ENCODE measurements at regions not wholly inside any gene's neighbourhood (a gene's known extent, or its start where the extent isn't known, plus 50 kb on each side); places are given as distances from the start of the nearest gene placed in this dataset.
"Not testable (repeated sequence)": the region's sequence is repeated elsewhere in the genome, so short reads cannot be mapped to it uniquely, and the experiment has no call there.

DNA sequence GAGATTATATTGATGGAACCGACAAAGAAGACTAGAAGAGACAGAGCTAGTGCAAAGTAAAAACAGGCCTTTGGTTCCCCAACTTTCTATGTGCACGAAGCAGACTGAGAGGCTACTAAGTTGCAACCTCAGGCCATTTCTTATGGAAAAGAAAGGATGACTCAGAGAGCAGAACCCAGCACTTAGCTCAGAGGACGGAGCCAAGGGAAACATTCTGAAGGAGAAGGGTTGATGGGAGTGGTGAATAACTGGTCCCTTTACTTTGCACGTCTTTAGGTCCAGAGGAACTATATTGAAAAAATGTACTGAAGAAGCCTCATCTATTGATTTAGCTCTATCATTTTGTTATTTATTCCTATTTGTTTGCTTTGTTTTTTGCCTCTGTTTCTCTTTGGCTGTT, 182.1 kb downstream of the CPE start:
- no peaks in the 10 kb centered on the region for H3K36me3 ChIP-seq (ENCODE audit: control insufficient read depth in 2 of 3, insufficient read depth in 3 of 3, low read length in 3 of 3)
- no peak overlapping the region for H3K27ac ChIP-seq (ENCODE audit: low read depth in 2 of 2, low read length in 2 of 2)
- no peak overlapping the region for H3K4me3 ChIP-seq (ENCODE audit: low read length in 3 of 3)
- TF ChIP-seq, protein P1, sequence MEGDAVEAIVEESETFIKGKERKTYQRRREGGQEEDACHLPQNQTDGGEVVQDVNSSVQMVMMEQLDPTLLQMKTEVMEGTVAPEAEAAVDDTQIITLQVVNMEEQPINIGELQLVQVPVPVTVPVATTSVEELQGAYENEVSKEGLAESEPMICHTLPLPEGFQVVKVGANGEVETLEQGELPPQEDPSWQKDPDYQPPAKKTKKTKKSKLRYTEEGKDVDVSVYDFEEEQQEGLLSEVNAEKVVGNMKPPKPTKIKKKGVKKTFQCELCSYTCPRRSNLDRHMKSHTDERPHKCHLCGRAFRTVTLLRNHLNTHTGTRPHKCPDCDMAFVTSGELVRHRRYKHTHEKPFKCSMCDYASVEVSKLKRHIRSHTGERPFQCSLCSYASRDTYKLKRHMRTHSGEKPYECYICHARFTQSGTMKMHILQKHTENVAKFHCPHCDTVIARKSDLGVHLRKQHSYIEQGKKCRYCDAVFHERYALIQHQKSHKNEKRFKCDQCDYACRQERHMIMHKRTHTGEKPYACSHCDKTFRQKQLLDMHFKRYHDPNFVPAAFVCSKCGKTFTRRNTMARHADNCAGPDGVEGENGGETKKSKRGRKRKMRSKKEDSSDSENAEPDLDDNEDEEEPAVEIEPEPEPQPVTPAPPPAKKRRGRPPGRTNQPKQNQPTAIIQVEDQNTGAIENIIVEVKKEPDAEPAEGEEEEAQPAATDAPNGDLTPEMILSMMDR (IDR thresholded peaks at IDR 0.05; ENCODE audit: borderline replicate concordance, extremely low read depth, insufficient read depth), result no peak
- intact Hi-C loops (cut with DNase I), result no loop called here
- no peak for FAIRE-seq
- no peaks in the 10 kb centered on the region for H3K4me1 ChIP-seq (ENCODE audit: control insufficient read depth in 2 of 3, insufficient read depth in 2 of 3, low read depth in 1 of 3, low read length in 3 of 3)
- peaks cover 0 to 6% (median 4%) of the 10 kb centered on the region in 3 donors for H3K9me3 ChIP-seq (ENCODE audit: control insufficient read depth in 2 of 3, insufficient read depth in 1 of 3, low read length in 3 of 3)
- no peak for DNase-seq
- no peaks in the 10 kb centered on the region for H3K27me3 ChIP-seq (ENCODE audit: control insufficient read depth, insufficient read depth, low read length)
- no peak overlapping the region for H3K9ac ChIP-seq (ENCODE audit: low read length in 3 of 3)

DNA sequence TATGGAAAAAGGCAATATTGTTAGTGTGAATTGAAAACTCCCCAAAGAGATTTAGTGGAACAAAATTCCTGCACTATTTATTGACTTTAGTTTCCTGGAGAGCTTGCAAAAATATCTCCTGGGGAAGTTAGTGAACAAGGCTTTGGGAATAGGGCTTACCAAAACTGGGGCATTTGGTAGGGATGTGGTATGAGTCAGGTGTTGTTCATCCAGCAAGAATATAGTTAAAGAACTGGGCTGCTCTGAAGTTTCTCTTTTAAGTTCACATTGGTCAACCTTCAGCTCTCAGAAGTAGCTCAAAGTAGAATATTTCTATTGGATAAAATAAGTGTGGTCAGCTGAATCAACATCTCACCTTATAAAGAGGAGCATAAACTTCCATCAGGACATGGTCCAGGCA, 185.0 kb downstream of the CPE start:
- intact Hi-C loops (cut with DNase I), result no loop called here
- no peak for FAIRE-seq

DNA sequence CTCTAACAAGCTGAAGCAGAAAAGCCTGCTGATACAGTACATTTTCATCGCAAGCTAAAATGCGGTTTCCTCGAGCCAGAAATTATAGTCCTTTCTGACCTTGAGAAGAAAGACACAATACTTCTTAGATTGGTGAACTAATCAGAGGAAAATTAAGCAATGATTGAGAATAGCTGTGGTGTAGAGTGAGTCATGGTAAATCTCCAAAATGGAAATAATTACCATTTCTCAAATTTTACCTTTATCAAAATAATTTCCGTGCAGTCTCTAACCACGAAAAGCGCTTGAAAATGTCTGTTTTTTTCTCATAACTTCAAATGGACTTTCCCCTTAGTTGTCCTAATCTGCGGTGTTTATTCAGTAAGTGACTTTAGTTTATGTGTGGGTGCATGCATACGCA, 190.2 kb downstream of the CPE start:
- Histone ChIP-seq H3K4me1 (ENCODE audit: control insufficient read depth in 2 of 3, insufficient read depth in 2 of 3, low read depth in 1 of 3, low read length in 3 of 3) (no peaks in the 10 kb centered on the region), H3K9me3 (ENCODE audit: control insufficient read depth in 2 of 3, insufficient read depth in 1 of 3, low read length in 3 of 3) (no peaks in the 10 kb centered on the region), H3K4me3 (ENCODE audit: low read length in 3 of 3) (no peak overlapping the region), H3K9ac (ENCODE audit: low read length in 3 of 3) (no peak overlapping the region), H3K36me3 (ENCODE audit: control insufficient read depth in 2 of 3, insufficient read depth in 3 of 3, low read length in 3 of 3) (no peaks in the 10 kb centered on the region), H3K27me3 (ENCODE audit: control insufficient read depth, insufficient read depth, low read length) (no peaks in the 10 kb centered on the region), H3K27ac (ENCODE audit: low read depth in 2 of 2, low read length in 2 of 2) (no peak overlapping the region)
- no peak for FAIRE-seq
- TF ChIP-seq, protein P1 (IDR thresholded peaks at IDR 0.05; ENCODE audit: borderline replicate concordance, extremely low read depth, insufficient read depth), result no peak
- no peak for DNase-seq
- intact Hi-C loops (cut with DNase I), result no loop called here

More for the DNA sequence above, 185.0 kb downstream of the CPE start:
- Histone ChIP-seq H3K9ac (ENCODE audit: low read length in 3 of 3) (no peak overlapping the region), H3K4me3 (ENCODE audit: low read length in 3 of 3) (no peak overlapping the region), H3K27ac (ENCODE audit: low read depth in 2 of 2, low read length in 2 of 2) (no peak overlapping the region), H3K9me3 (ENCODE audit: control insufficient read depth in 2 of 3, insufficient read depth in 1 of 3, low read length in 3 of 3) (peaks cover 0 to 6% (median 4%) of the 10 kb centered on the region in 3 donors), H3K36me3 (ENCODE audit: control insufficient read depth in 2 of 3, insufficient read depth in 3 of 3, low read length in 3 of 3) (no peaks in the 10 kb centered on the region), H3K4me1 (ENCODE audit: control insufficient read depth in 2 of 3, insufficient read depth in 2 of 3, low read depth in 1 of 3, low read length in 3 of 3) (no peaks in the 10 kb centered on the region), H3K27me3 (ENCODE audit: control insufficient read depth, insufficient read depth, low read length) (no peaks in the 10 kb centered on the region)
- DNase-seq, result no peak
- TF ChIP-seq, protein P1 (IDR thresholded peaks at IDR 0.05; ENCODE audit: borderline replicate concordance, extremely low read depth, insufficient read depth), result no peak

DNA sequence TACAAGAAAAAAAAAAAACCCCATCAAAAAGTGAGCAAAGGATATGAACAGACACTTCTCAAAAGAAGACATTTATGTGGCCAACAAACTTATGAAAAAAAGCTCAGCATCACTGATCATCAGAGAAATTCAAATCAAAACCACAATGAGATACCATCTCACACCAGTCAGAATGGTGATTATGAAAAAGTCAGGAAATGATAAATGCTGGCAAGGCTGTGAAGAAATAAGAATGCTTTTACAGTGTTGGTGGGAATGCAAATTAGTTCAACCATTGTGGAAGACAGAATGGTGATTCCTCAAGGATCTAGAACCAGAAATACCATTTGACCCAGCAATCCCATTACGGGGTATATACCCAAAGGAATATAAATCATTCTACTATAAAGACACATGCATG, 192.7 kb downstream of the CPE start:
- H3K27me3 ChIP-seq (ENCODE audit: control insufficient read depth, insufficient read depth, low read length); H3K4me3 ChIP-seq (ENCODE audit: low read length in 3 of 3); H3K4me1 ChIP-seq (ENCODE audit: control insufficient read depth in 2 of 3, insufficient read depth in 2 of 3, low read depth in 1 of 3, low read length in 3 of 3); intact Hi-C loops (cut with DNase I); H3K9me3 ChIP-seq (ENCODE audit: control insufficient read depth in 2 of 3, insufficient read depth in 1 of 3, low read length in 3 of 3); H3K9ac ChIP-seq (ENCODE audit: low read length in 3 of 3); DNase-seq; H3K36me3 ChIP-seq (ENCODE audit: control insufficient read depth in 2 of 3, insufficient read depth in 3 of 3, low read length in 3 of 3); FAIRE-seq; H3K27ac ChIP-seq (ENCODE audit: low read depth in 2 of 2, low read length in 2 of 2): not testable (repeated sequence)

Measured in kidney (tissue), 13 donors.